UCSD-AML1 (cell line): ENCODE measurements at regions not wholly inside any gene's neighbourhood (a gene's known extent, or its start where the extent isn't known, plus 50 kb on each side); places are given as distances from the start of the nearest gene placed in this dataset.
A peak's percentile ranks its signal among the peaks of the same experiment; 100 is the strongest.

Experiments
- DNase-seq: peaks from one replicate; lab custom pipeline; 2025; ENCODE audit not compliant: unreplicated experiment; lab: John Stamatoyannopoulos, UW

- no peak for DNase-seq
Measured at GRCh38 chr2:220270481-220271070, 643.1 kb downstream of the SLC4A3 start.

GRCh38 chr2:220272656-220273055 lies 645.2 kb downstream of the SLC4A3 start:
- no peak for DNase-seq

GRCh38 chr2:220273082-220273481 lies 645.7 kb downstream of the SLC4A3 start:
- DNase-seq: no peak

GRCh38 chr2:220275454-220275853 lies 648.0 kb downstream of the SLC4A3 start:
- DNase-seq: no peak

- no peak for DNase-seq
Measured at GRCh38 chr2:220276741-220277444, 649.5 kb downstream of the SLC4A3 start.

GRCh38 chr2:220277445-220277975 lies 650.1 kb downstream of the SLC4A3 start:
- no peak for DNase-seq

GRCh38 chr2:220278022-220278421 lies 650.6 kb downstream of the SLC4A3 start:
- no peak for DNase-seq

- DNase-seq: no peak
Measured at GRCh38 chr2:220279372-220279771, 651.9 kb downstream of the SLC4A3 start.

GRCh38 chr2:220279840-220280239 lies 652.4 kb downstream of the SLC4A3 start:
- DNase-seq: no peak

- no peak for DNase-seq
Measured at GRCh38 chr2:220280736-220281135, 653.3 kb downstream of the SLC4A3 start.

- DNase-seq: no peak
Measured at GRCh38 chr2:220281771-220282170, 654.3 kb downstream of the SLC4A3 start.

GRCh38 chr2:220282236-220282635 lies 654.8 kb downstream of the SLC4A3 start:
- DNase-seq: no peak

- DNase-seq: no peak
Measured at GRCh38 chr2:220293966-220294365, 666.5 kb downstream of the SLC4A3 start.

- peak; percentile 25 for DNase-seq
Measured at GRCh38 chr2:220296174-220296573, 668.7 kb downstream of the SLC4A3 start.

GRCh38 chr2:220297093-220297492 lies 669.7 kb downstream of the SLC4A3 start:
- no peak for DNase-seq

GRCh38 chr2:220300806-220301205 lies 673.4 kb downstream of the SLC4A3 start:
- peak; percentile 14 for DNase-seq

- DNase-seq: no peak
Measured at GRCh38 chr2:220302756-220303155, 675.3 kb downstream of the SLC4A3 start.

GRCh38 chr2:220309215-220309614 lies 681.8 kb downstream of the SLC4A3 start:
- no peak for DNase-seq

- DNase-seq: no peak
Measured at GRCh38 chr2:220310451-220310861, 683.0 kb downstream of the SLC4A3 start.

GRCh38 chr2:220315098-220315823 lies 687.8 kb downstream of the SLC4A3 start:
- DNase-seq: no peak

- DNase-seq: no peak
Measured at GRCh38 chr2:220318037-220318436, 690.6 kb downstream of the SLC4A3 start.

- no peak for DNase-seq
Measured at GRCh38 chr2:220318508-220318907, 691.1 kb downstream of the SLC4A3 start.
